ENCODE measurements at regions not wholly inside any gene's neighbourhood (a gene's known extent, or its start where the extent isn't known, plus 50 kb on each side); places are given as distances from the start of the nearest gene placed in this dataset.

DNA sequence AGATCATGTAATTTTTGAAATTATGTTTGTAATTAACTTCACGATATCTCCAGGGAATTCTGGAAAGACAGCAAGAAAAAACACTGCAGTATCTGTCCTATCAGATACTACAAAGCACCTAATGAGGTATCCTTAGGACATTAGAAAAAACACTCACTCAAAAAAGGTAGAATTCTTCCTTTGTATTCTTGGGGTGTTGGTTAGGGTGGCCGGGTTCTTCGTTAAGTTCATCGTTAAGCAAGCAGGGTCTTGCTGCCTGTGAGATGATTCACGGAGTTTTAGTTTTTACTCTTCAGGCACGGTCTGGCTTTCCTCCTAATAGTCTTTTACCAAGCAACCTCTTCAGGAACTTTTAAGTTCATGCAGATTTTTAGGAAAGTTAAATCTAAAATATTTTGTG is 91.4 kb upstream of the IRX4 start:
- no peak overlapping the region for H3K4me3 ChIP-seq (ENCODE audit: insufficient read depth, low read depth, low read length)
- Mint-ChIP-seq H3K36me3 (ENCODE audit: low read depth, unreplicated experiment) (no peaks in the 10 kb centered on the region), H3K27ac (ENCODE audit: unreplicated experiment) (no peak overlapping the region), H3K4me3 (ENCODE audit: unreplicated experiment) (no peak overlapping the region), H3K4me1 (ENCODE audit: low read depth, unreplicated experiment) (no peaks in the 10 kb centered on the region), H3K9me3 (ENCODE audit: unreplicated experiment) (no peaks in the 10 kb centered on the region), H3K27me3 (ENCODE audit: low read depth, unreplicated experiment) (peaks cover 15% of the 10 kb centered on the region)
- H3K9ac ChIP-seq (ENCODE audit: low read length): no peak overlapping the region
- H3K27me3 ChIP-seq (ENCODE audit: insufficient read depth, low read length): no peaks in the 10 kb centered on the region
- H3K4me2 ChIP-seq (ENCODE audit: low read length): no peak overlapping the region
- H3K27ac ChIP-seq (ENCODE audit: low read depth, low read length): no peak overlapping the region
- DNase-seq (ENCODE audit: low read depth): no peak
- TF ChIP-seq, protein P1, sequence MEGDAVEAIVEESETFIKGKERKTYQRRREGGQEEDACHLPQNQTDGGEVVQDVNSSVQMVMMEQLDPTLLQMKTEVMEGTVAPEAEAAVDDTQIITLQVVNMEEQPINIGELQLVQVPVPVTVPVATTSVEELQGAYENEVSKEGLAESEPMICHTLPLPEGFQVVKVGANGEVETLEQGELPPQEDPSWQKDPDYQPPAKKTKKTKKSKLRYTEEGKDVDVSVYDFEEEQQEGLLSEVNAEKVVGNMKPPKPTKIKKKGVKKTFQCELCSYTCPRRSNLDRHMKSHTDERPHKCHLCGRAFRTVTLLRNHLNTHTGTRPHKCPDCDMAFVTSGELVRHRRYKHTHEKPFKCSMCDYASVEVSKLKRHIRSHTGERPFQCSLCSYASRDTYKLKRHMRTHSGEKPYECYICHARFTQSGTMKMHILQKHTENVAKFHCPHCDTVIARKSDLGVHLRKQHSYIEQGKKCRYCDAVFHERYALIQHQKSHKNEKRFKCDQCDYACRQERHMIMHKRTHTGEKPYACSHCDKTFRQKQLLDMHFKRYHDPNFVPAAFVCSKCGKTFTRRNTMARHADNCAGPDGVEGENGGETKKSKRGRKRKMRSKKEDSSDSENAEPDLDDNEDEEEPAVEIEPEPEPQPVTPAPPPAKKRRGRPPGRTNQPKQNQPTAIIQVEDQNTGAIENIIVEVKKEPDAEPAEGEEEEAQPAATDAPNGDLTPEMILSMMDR (IDR thresholded peaks at IDR 0.05; ENCODE audit: insufficient read depth, low read depth, low read length): no peak
- no peak for TF ChIP-seq EZH2 (IDR thresholded peaks at IDR 0.05; ENCODE audit: insufficient read depth, low read length)
- no peaks in the 10 kb centered on the region for H3K36me3 ChIP-seq (ENCODE audit: insufficient read depth, low read length)
- FAIRE-seq: no peak
- no peaks in the 10 kb centered on the region for H4K20me1 ChIP-seq (ENCODE audit: insufficient read depth, low read length)
- H2AFZ ChIP-seq (ENCODE audit: low read depth, low read length): no peak overlapping the region
- no peaks in the 10 kb centered on the region for H3K79me2 ChIP-seq (ENCODE audit: insufficient read depth, low read length)
- peaks cover 3% of the 10 kb centered on the region for H3K9me3 ChIP-seq (ENCODE audit: insufficient read depth, low read depth, low read length)
- H3K4me1 ChIP-seq (ENCODE audit: insufficient read depth, low read length): no peaks in the 10 kb centered on the region

- Histone ChIP-seq H3K36me3 (ENCODE audit: insufficient read depth, low read length) (no peaks in the 10 kb centered on the region), H3K79me2 (ENCODE audit: insufficient read depth, low read length) (no peaks in the 10 kb centered on the region), H3K4me3 (ENCODE audit: insufficient read depth, low read depth, low read length) (no peak overlapping the region), H3K27ac (ENCODE audit: low read depth, low read length) (no peak overlapping the region), H2AFZ (ENCODE audit: low read depth, low read length) (no peak overlapping the region), H3K9me3 (ENCODE audit: insufficient read depth, low read depth, low read length) (peaks cover 3% of the 10 kb centered on the region), H3K9ac (ENCODE audit: low read length) (no peak overlapping the region), H3K27me3 (ENCODE audit: insufficient read depth, low read length) (no peaks in the 10 kb centered on the region), H4K20me1 (ENCODE audit: insufficient read depth, low read length) (no peaks in the 10 kb centered on the region), H3K4me2 (ENCODE audit: low read length) (no peak overlapping the region), H3K4me1 (ENCODE audit: insufficient read depth, low read length) (no peaks in the 10 kb centered on the region)
- no peaks in the 10 kb centered on the region for H3K4me1 Mint-ChIP-seq (ENCODE audit: low read depth, unreplicated experiment)
- H3K36me3 Mint-ChIP-seq (ENCODE audit: low read depth, unreplicated experiment): no peaks in the 10 kb centered on the region
- H3K9me3 Mint-ChIP-seq (ENCODE audit: unreplicated experiment): no peaks in the 10 kb centered on the region
- no peak for FAIRE-seq
- H3K27ac Mint-ChIP-seq (ENCODE audit: unreplicated experiment): no peak overlapping the region
- no peak for DNase-seq (ENCODE audit: low read depth)
- H3K27me3 Mint-ChIP-seq (ENCODE audit: low read depth, unreplicated experiment): peaks cover 15% of the 10 kb centered on the region
- TF ChIP-seq EZH2 (IDR thresholded peaks at IDR 0.05; ENCODE audit: insufficient read depth, low read length): no peak
- TF ChIP-seq, protein P1 (IDR thresholded peaks at IDR 0.05; ENCODE audit: insufficient read depth, low read depth, low read length): no peak
- H3K4me3 Mint-ChIP-seq (ENCODE audit: unreplicated experiment): no peak overlapping the region
Observed at GRCh38 chr5:1973391-1974013, 90.8 kb upstream of the IRX4 start.

- peaks cover 15% of the 10 kb centered on the region for H3K27me3 Mint-ChIP-seq (ENCODE audit: low read depth, unreplicated experiment)
- Histone ChIP-seq H3K4me1 (ENCODE audit: insufficient read depth, low read length) (no peaks in the 10 kb centered on the region), H3K4me3 (ENCODE audit: insufficient read depth, low read depth, low read length) (no peak overlapping the region), H4K20me1 (ENCODE audit: insufficient read depth, low read length) (no peaks in the 10 kb centered on the region), H3K27me3 (ENCODE audit: insufficient read depth, low read length) (no peaks in the 10 kb centered on the region), H3K36me3 (ENCODE audit: insufficient read depth, low read length) (no peaks in the 10 kb centered on the region), H3K9me3 (ENCODE audit: insufficient read depth, low read depth, low read length) (peaks cover 2% of the 10 kb centered on the region), H3K9ac (ENCODE audit: low read length) (no peak overlapping the region), H2AFZ (ENCODE audit: low read depth, low read length) (no peak overlapping the region), H3K79me2 (ENCODE audit: insufficient read depth, low read length) (no peaks in the 10 kb centered on the region), H3K27ac (ENCODE audit: low read depth, low read length) (no peak overlapping the region), H3K4me2 (ENCODE audit: low read length) (no peak overlapping the region)
- H3K36me3 Mint-ChIP-seq (ENCODE audit: low read depth, unreplicated experiment): no peaks in the 10 kb centered on the region
- no peaks in the 10 kb centered on the region for H3K9me3 Mint-ChIP-seq (ENCODE audit: unreplicated experiment)
- H3K27ac Mint-ChIP-seq (ENCODE audit: unreplicated experiment): no peak overlapping the region
- TF ChIP-seq, protein P1 (IDR thresholded peaks at IDR 0.05; ENCODE audit: insufficient read depth, low read depth, low read length): no peak
- no peak for TF ChIP-seq EZH2 (IDR thresholded peaks at IDR 0.05; ENCODE audit: insufficient read depth, low read length)
- no peaks in the 10 kb centered on the region for H3K4me1 Mint-ChIP-seq (ENCODE audit: low read depth, unreplicated experiment)
- H3K4me3 Mint-ChIP-seq (ENCODE audit: unreplicated experiment): no peak overlapping the region
- no peak for FAIRE-seq
- DNase-seq (ENCODE audit: low read depth): no peak
Observed at GRCh38 chr5:1971944-1972343, 89.2 kb upstream of the IRX4 start.

All from astrocyte (in vitro differentiated cells and primary cell).